HG03469 (cell line): ENCODE measurements at regions not wholly inside any gene's neighbourhood (a gene's known extent, or its start where the extent isn't known, plus 50 kb on each side); places are given as distances from the start of the nearest gene placed in this dataset.
A peak's percentile ranks its signal among the peaks of the same experiment; 100 is the strongest.

Experiments used
- ATAC-seq: cut with Tn5 transposase; IDR thresholded peaks from one replicate; pipeline ENCODE4 v1.9.1; 2021; ENCODE audit warnings: mild to moderate bottlenecking, moderate library complexity, moderate number of reproducible peaks; ENCODE audit not compliant: unreplicated experiment

GRCh38 chr6:139567095-139567494 is 192.6 kb upstream of the CITED2 start:
- ATAC-seq, result no peak

DNA sequence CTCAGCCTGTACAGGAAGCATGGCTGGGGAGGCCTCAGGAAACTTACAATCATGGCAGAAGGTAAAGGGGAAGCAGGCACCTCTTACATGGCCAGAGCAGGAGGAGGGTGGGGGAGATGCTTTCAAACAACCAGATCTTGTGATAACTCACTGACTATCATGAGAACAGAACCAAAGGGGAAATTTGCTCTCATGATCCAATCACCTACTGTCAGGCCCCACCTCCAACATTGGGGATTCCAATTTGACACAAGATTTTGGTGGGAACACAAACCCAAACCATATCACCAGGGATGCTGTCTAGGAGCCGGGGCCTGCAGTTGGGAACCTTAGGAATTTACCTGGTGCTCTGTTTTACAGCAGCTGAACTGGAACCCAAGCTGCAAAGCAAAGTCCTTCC is 191.1 kb upstream of the CITED2 start:
- ATAC-seq, result no peak

DNA sequence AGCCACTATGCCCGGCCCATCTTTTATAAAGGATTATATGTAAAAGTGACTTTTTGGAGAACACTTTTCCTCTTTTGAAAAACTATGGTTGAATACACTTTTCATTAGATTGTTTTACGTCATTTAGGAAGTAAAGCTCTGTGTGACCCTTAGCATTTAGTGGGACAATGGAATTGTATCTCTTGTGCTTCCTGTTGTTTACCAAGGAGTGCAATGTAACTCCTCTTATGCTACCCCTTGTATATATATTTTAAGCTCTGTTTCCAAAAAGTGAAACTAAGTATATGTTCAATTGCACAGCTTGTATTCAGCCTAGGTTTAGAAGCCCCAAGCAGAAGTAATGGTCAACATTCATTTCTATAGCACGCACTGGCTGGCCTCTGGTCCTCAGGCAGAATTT is 183.1 kb upstream of the CITED2 start:
- ATAC-seq, result no peak

GRCh38 chr6:139556532-139556931 is 182.1 kb upstream of the CITED2 start:
- no peak for ATAC-seq

GRCh38 chr6:139553916-139554315 is 179.5 kb upstream of the CITED2 start:
- ATAC-seq, result no peak

DNA sequence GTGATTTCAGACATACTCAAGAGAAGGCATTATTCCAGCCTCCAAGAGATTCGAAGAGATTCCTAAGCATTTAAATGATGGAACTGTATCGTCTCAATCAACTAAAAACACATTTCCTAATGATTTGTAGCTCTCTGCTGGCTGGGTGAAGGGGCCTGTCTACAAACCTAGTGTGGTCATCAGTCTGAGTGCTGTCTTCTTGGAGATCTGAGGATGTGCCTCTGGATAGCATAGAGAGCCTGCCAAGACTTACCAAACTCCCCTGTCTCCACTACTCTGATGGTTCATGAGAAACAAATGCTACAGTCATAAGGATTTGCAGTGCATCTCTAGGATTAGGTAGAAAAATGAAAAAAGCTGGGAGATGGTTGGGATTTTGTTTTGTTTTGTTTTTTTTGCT is 176.9 kb upstream of the CITED2 start:
- ATAC-seq, result no peak

GRCh38 chr6:139550361-139550760 is 175.9 kb upstream of the CITED2 start:
- ATAC-seq, result no peak

DNA sequence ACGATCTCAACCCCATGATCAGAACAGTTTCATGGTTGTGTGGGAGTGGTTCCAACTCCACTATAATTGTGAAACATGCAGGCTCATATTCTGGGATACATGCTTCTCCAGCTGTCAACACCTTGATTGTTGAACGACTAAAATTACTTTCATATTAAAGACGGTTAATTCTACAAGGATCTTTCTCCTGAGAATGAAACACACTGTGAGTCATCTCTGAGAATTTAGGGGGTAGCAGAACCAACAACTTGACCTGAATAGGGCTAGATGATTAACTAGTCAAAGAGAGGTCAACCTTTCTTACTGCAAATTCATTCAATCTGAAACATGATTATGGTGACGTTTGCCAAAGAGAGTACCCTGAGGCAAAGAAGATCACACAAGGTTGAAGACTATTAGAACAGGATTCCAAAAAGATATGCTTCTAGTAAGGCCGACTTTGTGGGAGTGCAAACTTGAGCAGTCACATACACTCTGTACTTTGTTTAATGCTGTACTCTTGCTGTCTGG is 175.2 kb upstream of the CITED2 start:
- ATAC-seq, result no peak

DNA sequence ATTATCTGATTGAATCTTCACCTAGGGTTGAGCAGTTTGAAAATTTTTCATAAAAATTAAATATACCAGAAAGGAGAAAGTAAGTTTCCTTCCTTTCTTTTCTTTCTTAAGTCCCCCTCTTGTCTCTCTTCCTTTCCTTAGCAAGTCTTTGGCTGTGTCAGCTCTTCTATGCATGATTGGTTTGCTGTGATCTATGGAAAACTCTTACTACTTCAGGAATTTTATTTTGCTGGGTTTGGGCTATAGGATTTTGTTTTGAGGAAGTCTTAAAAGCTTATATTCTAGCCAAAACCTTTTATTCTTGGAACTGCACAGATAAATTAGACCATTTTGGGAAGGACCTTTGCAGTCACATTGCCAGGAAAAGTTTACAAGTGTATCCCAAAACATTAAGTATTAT is 173.4 kb upstream of the CITED2 start:
- ATAC-seq, result no peak

DNA sequence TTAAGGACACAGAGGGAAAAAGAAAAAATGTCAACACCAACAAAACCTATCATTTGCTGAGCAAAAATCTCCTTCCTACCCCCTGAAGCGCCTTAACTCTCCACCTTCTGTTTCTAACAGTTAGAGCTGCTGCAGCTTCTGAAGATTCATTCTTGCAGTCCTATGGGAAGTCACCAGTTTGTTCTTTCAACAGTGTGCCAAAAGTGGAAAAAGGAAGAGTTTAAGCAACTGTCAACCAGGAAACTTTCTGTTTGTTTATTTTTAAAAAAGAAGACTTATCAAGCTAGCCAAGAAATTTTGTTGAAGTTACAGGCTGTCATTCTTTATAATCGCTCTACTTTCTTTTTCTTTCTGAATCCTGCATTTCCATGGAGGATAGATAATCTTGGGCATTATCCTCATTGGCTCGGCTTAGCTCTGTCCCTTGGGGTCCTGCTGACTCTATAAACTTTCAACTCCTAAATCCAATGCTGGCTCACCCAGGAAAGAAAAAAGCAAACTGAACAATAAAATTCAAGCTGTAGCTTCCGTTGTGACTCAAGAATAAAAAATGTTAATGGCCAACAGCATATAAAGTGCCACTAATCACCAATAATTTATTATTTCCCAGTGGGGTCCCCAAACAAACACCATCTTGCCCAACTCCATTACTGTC is 172.8 kb upstream of the CITED2 start:
- no peak for ATAC-seq

- no peak for ATAC-seq
Measured at GRCh38 chr6:139546106-139546472, 171.6 kb upstream of the CITED2 start.

DNA sequence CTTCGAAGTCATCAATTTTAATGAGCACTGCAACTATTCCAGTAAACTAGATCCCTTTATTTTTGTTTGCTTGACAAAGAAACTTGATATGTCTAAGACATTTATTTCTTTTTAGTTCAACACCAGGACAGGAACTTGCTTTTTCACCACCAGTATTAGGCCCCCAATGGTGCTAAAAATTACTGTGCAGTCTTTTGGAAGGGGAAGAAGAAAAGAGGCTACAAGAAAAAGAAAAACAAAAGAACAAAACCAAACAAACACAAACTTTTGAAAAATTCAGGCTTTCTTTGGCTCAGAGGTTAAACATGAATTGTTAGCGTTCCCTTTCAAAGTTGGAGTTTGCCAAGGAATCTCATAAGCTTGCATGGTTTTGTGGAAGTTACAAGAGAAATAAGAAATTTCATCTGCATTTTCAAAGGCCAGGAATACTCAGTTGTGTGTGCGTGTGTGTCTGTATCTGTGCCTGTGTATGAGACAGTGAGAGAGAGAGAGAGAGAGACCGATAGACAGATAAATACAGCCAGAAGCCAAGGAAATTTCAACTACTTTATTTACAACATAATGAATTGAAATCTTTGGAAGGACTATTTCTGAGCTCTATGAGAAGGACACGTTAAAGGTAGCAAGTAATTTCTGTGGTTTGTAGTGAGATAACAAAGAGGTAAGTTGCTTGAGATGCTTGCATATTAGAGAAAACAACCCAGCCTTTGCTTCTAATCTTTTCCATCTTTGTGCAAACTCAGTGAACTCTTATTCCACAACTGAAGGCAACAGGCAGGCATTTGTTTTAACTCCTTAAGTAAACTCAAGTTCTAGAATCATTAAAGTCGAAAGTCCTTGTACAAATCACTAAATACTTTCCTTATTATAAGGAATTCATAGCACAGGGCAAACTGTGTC is 171.0 kb upstream of the CITED2 start:
- no peak for ATAC-seq

DNA sequence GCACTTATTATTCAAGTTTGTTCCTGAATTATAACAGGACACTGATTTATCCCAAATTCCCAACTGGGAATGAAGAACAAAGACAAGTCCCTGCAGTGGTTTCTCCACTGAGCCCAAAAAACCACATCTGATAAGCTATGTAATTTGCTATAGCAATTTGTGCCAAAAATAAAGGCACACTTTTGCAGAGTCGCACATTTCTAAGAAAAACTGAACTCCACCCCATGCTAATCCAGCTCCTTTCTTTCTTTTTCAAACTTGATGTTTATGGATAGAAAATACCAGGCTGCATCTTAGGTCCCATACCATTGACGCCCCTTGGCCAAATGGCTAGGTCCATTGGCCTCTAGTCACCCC is 170.2 kb upstream of the CITED2 start:
- no peak for ATAC-seq

DNA sequence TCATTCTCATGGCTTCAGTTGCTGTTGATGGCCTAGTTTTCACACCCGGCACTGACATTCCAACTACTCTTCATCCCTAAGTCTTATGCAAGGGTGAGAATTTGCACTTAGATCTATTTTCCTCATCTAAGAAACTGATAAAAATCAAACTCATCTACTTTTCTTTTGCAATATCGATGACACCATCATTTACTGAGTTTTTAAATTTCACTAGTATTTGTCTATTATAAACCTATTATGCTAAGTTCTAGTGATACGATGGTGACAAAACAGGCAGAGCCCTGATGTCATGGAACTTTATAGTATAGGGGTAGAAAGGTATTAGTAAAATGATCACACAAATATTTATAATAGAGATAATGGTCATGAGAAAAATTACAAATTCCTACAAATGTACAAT is 167.9 kb upstream of the CITED2 start:
- no peak for ATAC-seq

DNA sequence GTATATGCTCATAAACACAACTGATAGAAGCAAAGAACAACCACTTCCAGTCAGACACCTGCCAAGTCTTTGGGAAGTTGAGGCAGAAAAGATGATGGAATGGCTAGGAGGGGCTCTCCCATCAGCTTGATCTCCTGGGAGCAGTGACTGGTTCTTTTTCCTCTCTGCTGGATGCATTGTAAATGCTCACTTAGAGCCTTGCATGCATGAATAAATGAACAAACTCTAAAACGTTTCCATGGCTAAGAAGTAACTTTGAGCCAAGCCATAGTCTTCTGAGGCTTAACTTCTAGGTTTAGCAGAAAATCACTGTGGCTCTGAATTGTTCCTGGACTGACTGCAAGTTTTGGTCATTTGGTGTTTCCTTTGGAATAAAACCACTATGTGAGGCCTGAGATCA is 166.4 kb upstream of the CITED2 start:
- no peak for ATAC-seq

GRCh38 chr6:139540276-139540675 is 165.8 kb upstream of the CITED2 start:
- peak; percentile 43 for ATAC-seq

DNA sequence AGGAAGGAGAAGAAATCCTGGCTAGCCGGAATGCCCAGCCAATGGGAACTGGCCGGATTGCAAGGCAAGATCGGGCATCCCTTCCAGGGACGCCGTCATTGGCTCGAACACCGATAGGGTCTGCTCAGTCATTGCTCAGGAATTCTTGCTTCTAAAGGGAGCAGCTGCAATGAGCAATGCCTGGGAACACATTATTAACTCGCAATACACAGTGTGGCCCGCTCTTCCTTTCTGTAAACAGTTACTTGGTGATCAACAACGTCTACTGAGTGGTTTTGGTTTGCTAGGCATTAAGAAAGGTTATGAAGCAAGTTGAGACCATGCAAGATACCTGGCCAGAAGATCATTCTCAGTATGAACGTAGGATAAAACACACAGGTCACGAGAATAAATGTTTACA is 165.4 kb upstream of the CITED2 start:
- no peak for ATAC-seq

- no peak for ATAC-seq
Measured at GRCh38 chr6:139538366-139538765, 163.9 kb upstream of the CITED2 start.

DNA sequence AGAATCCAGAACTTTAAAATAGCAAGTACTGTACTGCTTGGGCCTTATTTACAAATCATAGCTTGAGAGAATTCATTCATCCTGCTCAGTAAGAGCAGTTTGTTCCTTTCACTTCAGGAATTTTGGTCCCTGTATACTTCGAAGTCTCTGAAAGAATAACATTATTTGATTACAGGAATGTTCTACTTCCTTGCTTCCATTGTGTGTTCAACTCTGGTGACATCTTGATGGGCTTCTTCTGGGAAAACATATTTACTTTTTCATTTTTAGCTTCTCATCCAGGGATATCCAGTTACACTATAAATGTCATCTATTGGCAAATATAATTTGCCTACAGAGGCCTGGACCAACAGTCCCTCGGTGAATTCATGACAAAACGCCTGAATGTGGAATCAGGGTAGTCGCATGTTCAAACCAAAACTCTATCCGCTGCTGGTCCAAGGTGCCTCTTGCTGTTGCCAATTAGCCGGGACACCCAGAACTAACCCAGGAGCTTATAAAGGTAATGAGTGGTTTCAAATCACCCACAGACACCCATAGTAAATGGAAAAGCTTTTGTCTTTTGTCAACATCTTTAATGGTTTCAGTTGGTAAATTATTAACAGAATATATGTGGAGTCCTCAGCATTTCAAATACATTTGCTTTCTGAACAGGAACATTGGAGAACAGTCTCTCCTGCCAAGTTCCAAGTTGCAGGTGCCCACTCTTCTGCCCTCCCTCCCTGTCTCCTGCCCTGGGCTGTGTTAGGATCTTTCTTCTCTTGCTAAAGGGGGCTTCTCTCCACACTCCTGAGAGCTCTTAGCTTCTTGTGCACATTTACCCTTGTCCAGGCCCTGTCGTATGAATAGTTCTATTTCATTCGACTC is 162.5 kb upstream of the CITED2 start:
- no peak for ATAC-seq

DNA sequence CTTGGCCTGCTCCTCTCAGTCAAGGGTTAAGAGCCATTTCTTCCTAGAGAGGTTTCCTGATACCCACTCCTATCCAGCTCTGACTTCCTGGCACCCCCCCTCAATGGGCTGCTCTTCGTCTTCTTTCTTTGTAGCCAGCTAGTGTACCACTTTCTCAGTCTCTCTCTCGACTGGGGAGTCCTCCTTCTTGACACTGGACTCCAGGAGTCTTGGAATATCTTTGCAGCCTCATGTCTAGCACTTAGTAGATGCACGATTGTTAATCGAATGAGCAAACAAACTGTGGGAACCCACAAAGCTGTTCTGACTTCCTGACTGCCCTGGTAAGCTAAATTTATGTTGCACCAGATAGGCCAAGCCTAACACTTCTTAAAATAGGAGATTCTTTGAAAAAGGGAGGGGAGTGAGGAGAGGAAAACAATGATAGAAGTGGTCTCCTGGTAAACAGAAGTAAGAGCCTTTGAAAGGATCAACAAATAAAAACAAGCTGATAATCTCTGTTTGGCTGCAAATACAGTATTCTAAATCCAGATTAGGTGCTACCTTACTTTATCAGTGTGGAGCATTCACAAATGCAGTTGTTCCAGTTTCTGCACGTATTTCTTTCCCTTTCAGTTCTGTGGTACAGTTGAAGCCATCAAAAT is 160.1 kb upstream of the CITED2 start:
- ATAC-seq, result no peak
